Kidney (tissue), 13 donors: ENCODE measurements at regions not wholly inside any gene's neighbourhood (a gene's known extent, or its start where the extent isn't known, plus 50 kb on each side); places are given as distances from the start of the nearest gene placed in this dataset.

Source experiments
- DNase-seq, 5 donors: peaks; one replicate each; pipeline ENCODE4 v3.0.0-alpha.2; 2013 to 2020
- FAIRE-seq: peaks from 2 replicates; lab custom pipeline; 2012; peaks lifted over from hg19 to GRCh38; lab: Jason Lieb, UNC
- H3K27ac ChIP-seq, 2 donors: one replicate each; pipeline ENCODE4 v1.7.0; 2013; ENCODE audit warnings: low read depth in 2 of 2, low read length in 2 of 2, inconsistent platforms in 1 of 2
- H3K27me3 ChIP-seq: one replicate; pipeline ENCODE4 v1.7.1; 2013; ENCODE audit warnings: low read length, inconsistent platforms; ENCODE audit not compliant: control insufficient read depth, insufficient read depth
- H3K36me3 ChIP-seq, 3 donors: one replicate each; pipeline versions ENCODE4 v1.7.0 to v1.7.1; 2013; ENCODE audit warnings: low read length in 3 of 3, control low read depth in 1 of 3, inconsistent platforms in 1 of 3; ENCODE audit not compliant: insufficient read depth in 3 of 3, control insufficient read depth in 2 of 3
- H3K4me1 ChIP-seq, 3 donors: one replicate each; pipeline versions ENCODE4 v1.7.0 to v1.7.1; 2013; ENCODE audit warnings: low read length in 3 of 3, inconsistent platforms in 1 of 3, low read depth in 1 of 3; ENCODE audit not compliant: control insufficient read depth in 2 of 3, insufficient read depth in 2 of 3
- H3K4me3 ChIP-seq, 3 donors: one replicate each; pipeline versions ENCODE4 v1.7.0 to v1.8.1; 2013; ENCODE audit warnings: low read length in 3 of 3, control low read depth in 1 of 3, inconsistent platforms in 1 of 3
- H3K9ac ChIP-seq, 3 donors: one replicate each; pipeline versions ENCODE4 v1.7.0 to v1.7.1; 2013; ENCODE audit warnings: low read length in 3 of 3, control low read depth in 1 of 3, inconsistent platforms in 1 of 3
- H3K9me3 ChIP-seq, 3 donors: one replicate each; pipeline versions ENCODE4 v1.7.0 to v1.7.1; 2013; ENCODE audit warnings: low read length in 3 of 3, control low read depth in 1 of 3, inconsistent platforms in 1 of 3; ENCODE audit not compliant: control insufficient read depth in 2 of 3, insufficient read depth in 1 of 3
- CTCF ChIP-seq: IDR thresholded peaks from 3 replicates; pipeline ENCODE4 v1.5.1; 2012; ENCODE audit warnings: mild to moderate bottlenecking, moderate library complexity, borderline replicate concordance; ENCODE audit not compliant: insufficient read depth; ENCODE audit errors: extremely low read depth
- intact Hi-C: fragments of 100-400 bp; cut with DNase I; formaldehyde crosslinking; loops from one replicate; pipeline ENCODE4 v1.11.1; 2022
- donor health status: control.
- donor health status: control.
- donor health status: control.
- donor health status: control.
- donor health status: control.
- donor health status: DM: yes; HTN: yes; CAD: no.
- donor health status: Normal renal cell carcinoma (clear cell type).

- Histone ChIP-seq H3K9me3 (no peaks in the 10 kb centered on the region), H3K4me3 (no peak overlapping the region), H3K36me3 (no peaks in the 10 kb centered on the region), H3K9ac (no peak overlapping the region), H3K4me1 (no peaks in the 10 kb centered on the region), H3K27ac (no peak overlapping the region), H3K27me3 (no peaks in the 10 kb centered on the region)
- TF ChIP-seq CTCF = no peak
- intact Hi-C loops = no loop called here
- DNase-seq = no peak
- no peak for FAIRE-seq
Measured at GRCh38 chr11:64469288-64469687, 86.5 kb upstream of the SLC22A11 start.

- Histone ChIP-seq H3K27ac (no peak overlapping the region), H3K4me3 (no peak overlapping the region), H3K36me3 (no peaks in the 10 kb centered on the region), H3K27me3 (no peaks in the 10 kb centered on the region), H3K9me3 (no peaks in the 10 kb centered on the region), H3K9ac (no peak overlapping the region), H3K4me1 (no peaks in the 10 kb centered on the region)
- TF ChIP-seq CTCF = no peak
- FAIRE-seq = no peak
- intact Hi-C loops = no loop called here
- no peak for DNase-seq
Measured at GRCh38 chr11:64472593-64473455, 82.9 kb upstream of the SLC22A11 start.

GRCh38 chr11:64474680-64475079 is 81.1 kb upstream of the SLC22A11 start:
- no peaks in the 10 kb centered on the region for H3K27me3 ChIP-seq
- no peaks in the 10 kb centered on the region for H3K9me3 ChIP-seq
- no peaks in the 10 kb centered on the region for H3K4me1 ChIP-seq
- H3K36me3 ChIP-seq = no peaks in the 10 kb centered on the region
- no peak overlapping the region for H3K9ac ChIP-seq
- no peak for TF ChIP-seq CTCF
- no peak for FAIRE-seq
- no peak for DNase-seq
- no peak overlapping the region for H3K27ac ChIP-seq
- intact Hi-C loops = no loop called here
- H3K4me3 ChIP-seq = no peak overlapping the region
